Renal cortical epithelial cell (primary cell): ENCODE measurements at regions not wholly inside any gene's neighbourhood (a gene's known extent, or its start where the extent isn't known, plus 50 kb on each side); places are given as distances from the start of the nearest gene placed in this dataset.

Source experiments
- DNase-seq: peaks from one replicate; pipeline ENCODE4 v3.0.0-alpha.2; 2011; ENCODE audit warnings: low read depth

DNA sequence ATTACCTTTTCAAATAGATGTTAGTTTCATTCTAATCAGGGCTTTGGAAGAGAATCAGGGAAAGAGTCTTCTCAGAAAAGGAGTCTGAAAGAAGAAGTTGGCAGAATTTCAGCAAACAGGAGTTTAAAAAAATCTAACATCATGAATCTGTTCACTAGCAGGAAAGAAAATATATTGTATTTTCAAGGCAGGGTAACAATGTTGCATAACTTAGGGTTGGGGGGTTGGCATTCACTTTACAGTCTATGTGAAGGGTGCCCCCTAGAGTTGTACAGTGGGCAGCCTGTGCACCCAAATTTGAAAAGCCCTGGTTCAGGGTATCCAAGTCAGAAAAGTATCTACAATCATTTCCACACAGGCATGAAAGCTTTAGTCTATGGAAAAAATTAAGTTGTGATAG is 348.4 kb upstream of the SLC30A5 start:
- DNase-seq: peak; percentile 86

DNA sequence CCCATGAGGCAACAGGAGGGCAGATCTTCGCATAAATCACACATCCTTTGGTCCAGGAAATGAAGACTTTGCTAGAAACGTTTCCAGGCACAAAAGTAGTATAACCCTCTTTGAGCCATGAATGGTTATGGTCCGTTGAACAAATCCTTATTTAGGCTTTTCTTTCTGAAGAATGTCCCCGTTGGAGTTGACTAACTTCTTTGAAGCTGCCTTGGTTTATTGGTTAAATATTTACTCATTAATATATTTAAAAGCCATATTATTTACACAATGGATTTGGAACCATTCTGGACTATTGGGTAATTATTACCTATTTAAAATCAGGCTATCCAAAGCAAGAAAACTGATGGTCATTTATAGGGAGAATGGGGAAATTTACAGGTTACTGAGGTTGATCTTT is 347.6 kb upstream of the SLC30A5 start:
- peak; percentile 99 for DNase-seq

DNA sequence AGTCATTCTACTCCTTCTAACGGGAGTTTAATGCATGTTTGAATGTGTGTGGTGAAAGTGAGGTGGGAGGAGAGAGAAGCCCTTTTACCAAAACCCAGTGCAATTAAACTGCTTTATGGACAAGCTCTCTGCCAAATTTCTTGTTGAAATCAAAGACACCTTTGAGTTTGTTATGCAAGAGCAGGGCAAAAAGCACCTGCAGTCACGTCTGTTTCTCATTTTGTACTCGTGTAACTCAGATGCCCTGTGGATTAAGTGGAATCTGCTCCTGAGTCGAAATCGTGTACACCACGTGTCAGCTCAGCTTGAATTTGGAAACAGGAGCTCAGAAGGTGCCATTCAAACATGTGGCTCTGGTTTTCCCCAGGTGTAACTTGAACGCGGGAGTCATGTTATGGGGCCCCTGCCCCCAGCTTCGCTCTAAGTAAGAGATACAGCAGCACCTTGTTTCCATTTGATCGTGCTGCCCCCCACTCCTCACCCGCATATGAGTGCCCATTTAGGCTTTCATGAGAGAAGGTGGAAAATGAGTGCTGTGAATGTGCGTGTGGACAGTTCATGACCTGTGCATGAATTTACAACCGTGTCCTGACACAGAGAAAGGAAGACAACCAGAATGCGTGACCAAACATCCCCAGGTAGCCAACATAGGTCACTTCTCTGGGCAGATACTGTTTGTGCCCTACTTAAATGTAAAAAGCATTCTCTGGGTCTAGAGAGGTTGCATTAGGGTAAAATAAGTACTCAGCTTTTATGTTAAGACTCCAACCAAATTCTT is 347.0 kb upstream of the SLC30A5 start:
- peak; percentile 45 for DNase-seq

DNA sequence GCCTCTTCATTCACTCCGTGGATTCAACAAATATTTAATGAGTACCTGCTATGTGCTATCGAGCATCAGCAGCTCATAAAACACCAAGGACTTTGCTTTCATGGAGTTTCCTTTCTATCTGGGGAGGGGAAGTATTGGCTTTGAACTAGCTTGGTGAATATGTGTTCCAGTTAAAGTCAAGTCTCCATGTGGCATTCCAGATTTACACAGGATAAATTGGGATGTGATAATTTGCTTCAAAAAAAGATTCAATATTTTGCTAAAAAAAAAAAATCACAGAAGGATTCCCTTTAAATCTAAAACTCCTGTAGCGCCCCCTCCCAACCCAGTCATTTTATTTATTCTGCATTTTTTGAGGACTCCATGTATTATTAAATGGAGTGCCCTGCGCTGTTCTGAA is 346.3 kb upstream of the SLC30A5 start:
- no peak for DNase-seq

DNA sequence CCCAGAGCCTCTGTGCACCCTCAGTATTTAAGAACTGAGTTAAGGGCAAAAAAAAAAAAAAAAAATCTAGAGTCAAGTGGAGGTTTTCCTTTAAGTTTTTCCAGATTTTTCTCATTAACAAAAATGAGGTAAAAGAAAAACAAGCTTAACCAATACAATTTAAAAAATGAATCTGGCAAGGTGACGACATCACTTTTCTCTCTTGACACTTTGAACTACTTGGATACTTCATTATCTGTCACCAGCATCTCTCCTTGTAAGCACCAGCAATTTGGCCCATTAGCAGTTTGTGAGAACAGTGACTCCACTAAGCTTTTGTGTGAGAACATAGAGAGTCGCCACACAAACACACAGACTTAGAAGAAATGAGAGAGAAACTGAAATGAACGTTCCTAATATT is 345.7 kb upstream of the SLC30A5 start:
- no peak for DNase-seq

DNA sequence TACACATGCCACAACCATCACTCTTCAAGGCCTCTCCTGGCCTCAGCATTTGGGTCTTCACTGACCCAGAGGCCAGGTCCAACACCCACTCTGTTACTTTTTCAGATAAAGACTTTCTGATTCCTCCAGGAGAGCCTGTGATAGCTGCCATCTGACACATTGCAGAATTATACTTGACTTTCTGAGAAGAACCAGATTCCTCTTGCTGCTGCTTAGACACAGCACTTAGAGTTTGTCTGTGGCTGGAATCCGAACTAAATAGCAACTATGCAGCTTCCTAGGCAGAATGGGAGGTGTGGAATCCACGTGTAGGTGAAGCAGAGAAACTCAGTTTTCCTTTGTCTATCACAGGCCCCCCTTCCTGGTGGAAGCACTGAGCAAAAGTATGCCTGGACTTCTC is 344.7 kb upstream of the SLC30A5 start:
- no peak for DNase-seq

DNA sequence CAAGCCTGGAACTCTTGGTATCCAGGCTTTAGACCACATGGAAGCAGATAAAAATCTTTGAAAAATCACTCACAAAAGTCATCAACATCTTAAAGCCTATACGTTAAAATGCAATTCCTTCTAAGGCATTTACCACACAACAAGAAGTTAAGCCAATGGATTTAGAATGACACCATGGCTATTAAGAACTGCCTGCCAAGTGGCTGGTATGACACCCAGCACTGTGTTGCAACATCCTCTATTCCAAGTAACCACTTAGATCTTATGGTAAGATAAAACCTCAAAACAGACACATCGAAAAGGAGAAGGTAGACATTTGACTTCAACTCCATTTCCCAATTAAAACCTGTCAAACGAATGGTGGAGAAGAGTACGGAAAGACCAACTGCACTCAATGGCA is 344.2 kb upstream of the SLC30A5 start:
- DNase-seq: peak; percentile 56

DNA sequence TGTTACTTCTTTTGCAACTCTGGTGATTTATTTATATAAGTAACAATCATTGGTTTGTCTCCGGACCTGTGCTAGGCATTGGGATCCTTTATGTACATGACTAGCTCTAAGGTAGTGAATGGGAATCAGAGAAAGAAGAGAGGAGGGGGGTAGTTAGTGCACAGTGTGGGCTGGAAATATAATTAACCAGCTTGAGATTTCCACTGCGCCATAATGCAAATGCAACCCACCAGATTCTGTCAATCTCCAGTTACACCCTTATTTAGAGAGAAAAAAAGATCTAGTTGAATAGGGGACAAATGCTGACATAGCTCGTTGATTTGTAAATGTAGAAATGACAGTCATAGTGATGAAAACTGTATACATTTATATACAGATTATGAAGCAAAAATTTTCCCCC is 342.2 kb upstream of the SLC30A5 start:
- DNase-seq: no peak

DNA sequence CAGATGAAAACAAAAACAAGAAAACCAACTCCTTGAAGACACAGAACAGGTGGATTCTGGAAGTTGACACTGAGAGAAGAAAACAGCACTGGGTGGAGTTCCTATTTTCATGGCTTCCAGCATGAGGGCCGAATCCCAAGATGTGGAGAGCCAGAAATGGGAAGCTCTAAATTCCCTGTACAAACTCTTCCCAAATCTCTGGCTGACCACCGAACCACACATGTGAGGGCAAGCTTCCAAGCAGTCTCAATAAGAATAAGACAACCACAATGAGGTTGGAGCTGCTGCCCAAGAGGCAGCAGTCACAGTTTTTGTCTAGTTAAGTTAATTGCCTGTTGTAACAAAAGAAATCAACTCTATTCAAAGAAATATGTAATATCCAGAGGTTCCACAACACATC is 339.3 kb upstream of the SLC30A5 start:
- DNase-seq: no peak

DNA sequence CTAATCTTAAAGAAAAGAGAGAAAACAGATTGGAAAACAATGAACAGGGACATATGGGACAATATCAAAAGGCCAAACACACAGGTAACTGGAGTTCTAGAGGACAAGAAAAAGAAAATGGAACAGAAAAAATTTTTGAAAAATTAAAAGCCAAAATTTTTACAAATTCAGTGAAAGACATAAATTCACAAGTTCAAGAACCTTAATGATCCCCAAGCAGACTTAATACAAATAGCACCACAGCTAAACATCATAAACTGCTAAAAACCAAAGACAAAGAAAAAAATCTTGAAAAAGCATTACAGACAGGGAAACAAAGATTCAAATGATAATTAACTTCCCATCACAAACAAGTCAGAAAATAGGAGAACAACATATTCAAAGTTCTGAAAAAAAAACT is 338.5 kb upstream of the SLC30A5 start:
- DNase-seq: no peak

DNA sequence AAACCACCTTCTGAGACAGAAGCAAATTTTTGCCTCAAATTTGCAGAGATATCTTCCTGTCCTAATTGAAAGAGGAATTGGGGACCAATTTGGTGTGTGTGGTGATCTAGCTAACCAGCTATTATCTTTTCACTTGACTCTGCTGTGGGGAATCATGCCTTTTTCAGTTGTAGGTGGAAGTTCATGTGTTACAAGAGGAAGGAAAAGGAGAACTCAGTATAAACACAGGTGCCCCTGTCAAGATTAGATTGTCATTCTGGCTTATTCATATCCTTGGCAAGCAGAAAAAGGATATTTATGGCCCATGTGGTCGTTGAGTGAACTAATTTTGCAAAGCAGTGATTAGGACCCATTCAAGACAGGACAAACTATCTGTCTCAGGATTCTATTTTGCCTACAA is 336.8 kb upstream of the SLC30A5 start:
- no peak for DNase-seq

DNA sequence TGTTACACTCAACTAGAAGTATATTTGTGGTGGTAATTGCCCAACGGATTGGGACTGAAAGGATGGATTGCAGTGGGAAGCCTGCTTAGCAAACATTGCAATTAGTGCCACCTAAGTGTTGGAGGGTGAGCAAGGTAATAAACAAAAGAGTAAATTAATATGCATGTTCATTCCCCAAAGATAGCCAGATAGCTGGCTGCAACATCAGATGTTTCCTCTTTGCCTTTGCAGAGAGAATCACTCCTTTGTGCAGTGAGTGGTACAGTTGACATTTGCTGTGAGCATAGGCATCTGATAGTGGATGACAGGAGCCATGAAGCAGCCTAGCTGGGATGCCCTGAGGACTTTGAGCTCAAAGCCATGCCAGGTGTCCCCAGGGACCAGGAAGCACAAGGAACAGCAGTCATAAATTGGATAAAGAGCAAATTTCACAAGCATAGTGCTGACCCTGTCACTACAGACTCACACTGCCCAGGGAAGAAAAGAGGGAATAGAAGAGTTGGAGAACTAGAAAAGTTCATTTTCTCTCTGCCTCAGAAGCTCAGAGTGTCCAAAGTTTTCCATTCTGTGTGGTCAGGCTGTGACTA is 336.1 kb upstream of the SLC30A5 start:
- DNase-seq: no peak

DNA sequence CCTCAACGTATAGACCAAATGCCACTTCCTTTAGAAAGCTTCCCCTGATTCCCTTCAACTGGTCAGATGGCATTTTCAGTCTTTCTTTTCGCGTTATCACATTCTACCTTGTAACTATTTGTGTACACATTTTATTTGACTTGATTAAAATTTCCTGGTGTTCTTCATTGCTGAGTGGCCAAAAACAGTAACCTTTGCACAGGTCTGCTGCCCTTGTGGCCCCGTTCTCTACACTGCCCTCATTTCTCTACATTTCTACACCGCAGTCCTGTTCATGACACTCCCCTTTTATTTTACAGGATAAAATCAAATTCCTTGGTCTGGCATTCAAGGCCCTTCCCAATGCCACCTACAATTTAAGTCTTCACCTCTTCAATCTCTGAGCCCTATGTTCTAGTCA is 334.2 kb upstream of the SLC30A5 start:
- DNase-seq: no peak

DNA sequence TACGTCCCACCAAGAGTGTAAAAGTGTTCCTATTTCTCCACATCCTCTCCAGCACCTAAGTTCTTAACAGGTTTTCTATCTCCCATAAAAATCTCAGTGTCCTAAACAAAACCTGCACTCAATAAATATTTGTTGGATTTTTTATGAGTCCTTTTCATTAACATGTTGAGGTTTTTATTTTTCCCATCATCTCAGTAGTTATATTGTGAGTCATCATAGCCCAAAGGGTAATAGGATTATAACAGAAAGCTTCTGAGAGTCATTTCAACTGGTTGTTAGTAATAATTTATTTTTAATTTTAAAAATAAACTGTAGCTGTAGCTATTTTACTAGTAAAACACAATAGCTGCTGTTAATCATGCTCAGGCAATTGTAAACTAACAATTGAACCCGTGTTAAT is 331.6 kb upstream of the SLC30A5 start:
- DNase-seq: peak; percentile 37

DNA sequence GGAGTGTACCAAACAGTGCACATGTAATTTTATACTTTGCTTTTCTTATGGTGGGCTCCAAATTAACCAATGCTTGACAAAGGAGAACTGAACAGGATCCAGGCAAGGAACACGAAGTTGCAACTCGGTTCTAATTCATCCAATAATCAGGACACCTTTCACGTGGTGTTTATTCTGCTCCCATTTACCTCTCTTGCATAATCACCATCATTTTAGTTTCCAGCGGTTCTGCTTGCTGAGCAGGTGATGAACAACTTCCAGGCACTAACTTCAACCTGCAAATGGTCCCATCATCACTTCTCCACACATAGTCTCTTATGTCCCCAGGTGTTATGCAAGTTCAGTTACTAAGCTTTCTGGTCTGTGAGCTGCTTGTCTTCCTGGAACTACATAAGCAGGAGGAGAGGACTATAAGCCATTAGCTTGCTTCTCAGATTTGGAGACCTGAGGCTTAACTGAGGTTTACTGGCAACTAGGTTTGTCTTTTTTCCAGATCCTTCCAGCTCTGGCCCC is 326.8 kb upstream of the SLC30A5 start:
- DNase-seq: no peak

DNA sequence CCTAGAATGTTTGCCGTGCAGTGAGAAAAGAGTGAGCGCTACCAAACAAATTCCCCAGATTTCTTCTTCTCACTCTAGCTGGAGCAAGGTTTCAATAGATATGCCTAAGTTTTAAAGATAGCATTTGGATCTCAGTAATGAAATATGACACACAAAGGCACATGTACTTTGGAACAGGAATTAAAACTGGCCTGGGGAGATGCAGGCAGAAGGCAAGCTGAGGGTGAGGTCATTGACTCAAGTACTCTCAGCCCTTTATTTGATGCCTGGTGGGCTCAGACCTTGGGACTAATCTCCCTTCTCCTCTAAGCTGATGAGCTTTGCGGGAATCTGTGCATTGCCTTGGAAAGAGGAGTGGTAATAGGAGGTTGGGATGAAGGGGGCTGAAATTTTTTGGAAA is 323.3 kb upstream of the SLC30A5 start:
- no peak for DNase-seq

DNA sequence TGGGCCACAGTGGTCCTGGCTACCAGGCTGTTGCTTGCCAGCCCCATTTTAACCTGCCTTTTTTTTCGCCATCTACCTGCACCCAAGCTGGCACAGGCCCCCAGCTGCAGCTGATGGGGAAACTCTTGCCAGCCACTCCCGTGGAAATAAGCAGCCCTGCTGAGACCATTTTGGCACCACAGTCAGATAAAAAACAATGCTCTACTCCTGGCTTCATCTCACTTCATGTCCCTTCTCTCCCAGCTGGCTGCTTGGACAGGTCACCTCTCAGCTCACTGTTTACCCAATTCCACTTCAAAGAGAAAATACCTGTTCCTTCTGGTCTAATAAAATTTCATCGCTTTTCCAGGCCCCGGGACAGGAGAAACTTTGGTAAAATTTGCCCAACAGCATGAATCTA is 322.6 kb upstream of the SLC30A5 start:
- no peak for DNase-seq

DNA sequence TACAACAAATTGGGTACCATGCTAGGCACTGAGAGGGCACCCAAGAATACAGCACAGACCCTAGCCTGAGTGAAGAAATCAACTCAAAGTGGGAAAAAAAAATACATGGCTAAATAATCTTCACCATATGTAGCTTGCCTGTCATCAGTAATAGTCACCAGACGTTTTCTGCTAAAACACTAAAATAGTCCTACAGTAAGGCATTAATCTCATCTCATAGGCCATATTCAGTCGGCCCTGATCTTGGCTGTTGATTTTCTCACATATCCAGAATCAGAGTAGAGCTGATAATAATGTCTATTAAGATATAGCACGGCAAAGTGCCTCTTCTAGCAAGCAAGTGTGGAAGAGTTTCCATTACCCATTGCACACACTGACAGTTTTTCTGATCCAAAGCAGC is 322.1 kb upstream of the SLC30A5 start:
- no peak for DNase-seq

DNA sequence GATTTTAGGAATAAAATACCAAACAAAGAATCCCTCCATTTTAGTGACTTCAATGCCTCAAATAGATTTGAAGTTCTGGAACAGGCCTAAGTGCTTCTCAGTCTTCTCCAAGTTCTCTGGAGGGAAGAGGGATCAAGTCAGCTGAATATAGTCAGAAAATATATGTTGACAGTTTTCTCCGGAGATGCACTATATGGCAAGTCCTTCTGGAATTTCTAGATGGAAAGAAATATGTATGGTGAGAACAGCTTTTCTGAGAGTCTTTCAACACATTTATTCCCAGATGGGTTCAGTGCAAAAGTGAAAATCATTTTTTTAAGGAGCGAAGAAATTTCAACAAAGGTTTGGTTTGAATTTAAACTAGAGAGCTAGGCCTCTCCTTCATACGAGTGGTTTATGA is 317.4 kb upstream of the SLC30A5 start:
- no peak for DNase-seq

DNA sequence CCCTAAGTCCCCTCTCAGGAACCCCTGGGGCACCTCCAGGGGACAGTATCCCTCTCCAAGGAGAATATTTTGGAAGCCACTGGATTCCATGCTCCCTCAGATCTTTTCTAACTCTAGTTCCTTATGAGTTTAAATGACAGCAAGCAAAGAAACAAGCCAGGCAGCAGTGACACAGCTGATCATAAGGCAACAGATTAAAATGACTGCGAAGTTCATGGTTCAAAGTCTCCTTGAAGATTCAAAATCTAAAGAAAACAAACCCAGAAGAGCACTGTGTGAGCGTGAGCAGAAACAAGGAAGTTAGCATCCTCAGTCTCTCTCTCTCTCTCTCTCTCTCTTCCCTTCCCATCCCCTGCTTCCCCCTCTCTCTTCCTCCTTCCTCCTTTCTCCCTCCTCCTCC is 316.7 kb upstream of the SLC30A5 start:
- DNase-seq: no peak

DNA sequence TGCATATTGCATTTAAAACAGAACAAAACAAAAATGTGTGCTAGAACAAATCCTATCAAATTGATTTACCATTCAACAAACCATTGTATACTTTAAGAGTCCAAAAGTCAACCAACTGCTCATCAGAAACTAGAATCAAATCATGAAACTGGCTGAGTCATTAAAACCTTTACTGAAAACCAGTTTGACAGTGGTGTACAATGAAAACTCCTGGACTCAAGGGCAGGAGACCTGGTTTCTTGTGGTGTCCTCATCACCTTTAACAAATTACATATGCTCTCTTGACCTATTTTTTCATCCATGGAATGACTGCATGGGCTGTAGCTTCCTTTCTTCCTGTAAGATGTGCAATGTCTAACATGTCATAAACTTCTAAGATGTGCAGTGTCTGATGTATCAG is 315.3 kb upstream of the SLC30A5 start:
- DNase-seq: peak; percentile 4

DNA sequence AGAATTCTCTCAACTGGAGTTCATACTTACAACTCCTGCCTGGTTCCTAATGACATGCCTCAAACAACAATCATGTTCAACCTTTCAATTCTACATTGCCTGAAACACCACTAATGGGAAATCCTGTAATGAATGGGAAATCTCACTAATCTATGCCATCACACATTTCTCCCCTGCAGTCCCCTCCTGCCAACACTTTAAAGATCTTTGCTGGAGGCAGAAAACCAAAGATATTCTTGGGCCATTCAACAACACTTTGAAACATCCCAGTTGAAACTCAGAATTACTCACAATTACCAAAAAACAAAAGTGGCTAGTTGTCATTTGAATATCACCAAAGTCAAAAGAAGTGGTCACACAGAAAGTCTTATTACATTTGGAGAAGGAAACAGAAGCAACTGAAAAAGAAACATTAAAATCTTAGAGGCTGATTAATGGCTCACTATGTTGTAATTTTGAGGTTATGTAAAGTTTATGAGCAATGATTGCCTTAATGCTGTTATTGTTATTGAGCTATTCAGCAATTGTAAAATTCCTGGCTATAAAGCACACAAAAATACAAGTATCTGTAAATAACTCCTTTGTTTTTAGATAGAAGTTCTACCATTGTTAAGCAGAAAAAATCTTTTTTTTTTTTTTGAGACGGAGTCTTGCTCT is 313.4 kb upstream of the SLC30A5 start:
- peak; percentile 68 for DNase-seq

DNA sequence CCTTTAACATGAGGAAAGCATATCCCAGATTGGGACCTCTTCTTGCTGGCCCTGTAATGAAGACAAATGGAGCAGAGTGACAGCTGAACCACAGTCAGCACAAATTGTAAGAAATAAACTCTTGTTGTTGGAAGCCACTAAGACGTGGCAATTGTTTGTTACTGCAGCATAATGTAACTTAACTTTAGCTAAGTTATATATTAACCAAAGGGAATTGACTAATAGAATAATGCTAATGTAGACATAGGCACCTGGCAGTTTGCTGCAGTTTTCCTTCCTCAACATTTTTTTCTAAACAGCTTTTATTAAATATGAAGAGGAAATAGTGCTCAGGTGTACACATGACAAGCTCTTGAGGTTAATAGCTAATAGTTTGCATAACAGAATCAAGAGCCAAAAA is 300.7 kb upstream of the SLC30A5 start:
- peak; percentile 74 for DNase-seq
